IMR-90 (cell line): ENCODE measurements at regions not wholly inside any gene's neighbourhood (a gene's known extent, or its start where the extent isn't known, plus 50 kb on each side); places are given as distances from the start of the nearest gene placed in this dataset.

Experiments used
- ATAC-seq: fragments of 200-7000 bp; cut with Tn5 transposase; 2 replicates; pipeline ENCODE4 v1.9.1; 2020; ENCODE audit warnings: low read depth, mild to moderate bottlenecking, moderate library complexity
- BruUV-seq: library from RNA; stranded (reverse); fragments of 400-500 nt; replicated peaks from 2 replicates; lab custom pipeline; 2021; lab: Mats Ljungman, UMichigan
- CTCF ChIA-PET: fragments of 300-600 bp; formaldehyde crosslinking; extraction: SDS; loops from one replicate; lab custom pipeline; 2021; ENCODE audit warnings: antibody characterized with exemption; lab: Yijun Ruan, JAX
- POLR2A ChIA-PET: fragments of 300-600 bp; sonication (Branson Sonifier 250); formaldehyde crosslinking; loops from one replicate; lab custom pipeline; 2022; ENCODE audit warnings: antibody characterized with exemption; ENCODE audit not compliant: unreplicated experiment; lab: Charles Lee
- DNase-seq: peaks from one replicate; pipeline ENCODE4 v3.0.0; 2013
- H2AFZ ChIP-seq: replicated peaks from 2 replicates; pipeline ENCODE3; 2013; ENCODE audit warnings: low read length, mild to moderate bottlenecking; ENCODE audit not compliant: poor library complexity
- H2AK5ac ChIP-seq: 2 replicates; pipeline ENCODE4 v1.6.1; 2013; ENCODE audit warnings: low read depth, low read length, inconsistent platforms
- H2AK9ac ChIP-seq: replicated peaks from 2 replicates; pipeline ENCODE3; 2013; ENCODE audit warnings: mild to moderate bottlenecking, low read depth, low read length, moderate library complexity; ENCODE audit not compliant: poor library complexity
- H2BK120ac ChIP-seq: 2 replicates; pipeline ENCODE4 v1.6.1; 2013; ENCODE audit warnings: low read depth, low read length, inconsistent platforms
- H2BK15ac ChIP-seq: 3 replicates; pipeline ENCODE4 v1.6.1; 2013; ENCODE audit warnings: low read depth, low read length, inconsistent platforms
- H2BK20ac ChIP-seq: 2 replicates; pipeline ENCODE4 v1.6.1; 2013; ENCODE audit warnings: low read depth, mild to moderate bottlenecking, inconsistent platforms, low read length, moderate library complexity
- H2BK5ac ChIP-seq: 2 replicates; pipeline ENCODE4 v1.6.1; 2013; ENCODE audit warnings: mild to moderate bottlenecking, low read depth, low read length, inconsistent platforms; ENCODE audit not compliant: poor library complexity, severe bottlenecking
- H3K14ac ChIP-seq: replicated peaks from 2 replicates; pipeline ENCODE4 v1.6.1; 2013; ENCODE audit warnings: low read depth, low read length, inconsistent platforms
- H3K18ac ChIP-seq: 2 replicates; pipeline ENCODE4 v1.6.1; 2013; ENCODE audit warnings: low read depth, low read length, control low read depth
- H3K23ac ChIP-seq: 2 replicates; pipeline ENCODE4 v1.6.1; 2013; ENCODE audit warnings: low read depth, low read length, inconsistent platforms
- H3K27ac ChIP-seq: 2 replicates; pipeline ENCODE4 v1.5.1; 2013; ENCODE audit warnings: mild to moderate bottlenecking, control low read depth, low read length; ENCODE audit not compliant: insufficient read depth
- H3K27me3 ChIP-seq: 2 replicates; pipeline ENCODE4 v1.6.1; 2013; ENCODE audit warnings: low read length; ENCODE audit not compliant: control insufficient read depth, insufficient read depth
- H3K36me3 ChIP-seq: 2 replicates; pipeline ENCODE4 v1.6.1; 2013; ENCODE audit warnings: low read length, mixed read lengths; ENCODE audit not compliant: control insufficient read depth, insufficient read depth
- H3K4ac ChIP-seq: 2 replicates; pipeline ENCODE4 v1.6.1; 2013; ENCODE audit warnings: low read depth, low read length, inconsistent platforms
- H3K4me1 ChIP-seq: 2 replicates; pipeline ENCODE4 v1.6.1; 2013; ENCODE audit warnings: low read length, mixed read lengths; ENCODE audit not compliant: control insufficient read depth, insufficient read depth
- H3K4me2 ChIP-seq: 2 replicates; pipeline ENCODE4 v1.6.1; 2013; ENCODE audit warnings: low read depth, mild to moderate bottlenecking, control low read depth, low read length, moderate library complexity
- H3K4me3 ChIP-seq: 2 replicates; pipeline ENCODE4 v1.5.1; 2013; ENCODE audit warnings: low read depth, mild to moderate bottlenecking, control low read depth, low read length, moderate library complexity; ENCODE audit not compliant: insufficient read depth
- H3K56ac ChIP-seq: 2 replicates; pipeline ENCODE4 v1.6.1; 2013; ENCODE audit warnings: low read length, inconsistent platforms; ENCODE audit not compliant: insufficient read depth; ENCODE audit errors: extremely low read depth
- H3K79me1 ChIP-seq, 2 experiments: 2 replicates each; pipeline ENCODE4 v1.6.1; 2013; ENCODE audit warnings: low read length in 2 of 2, inconsistent platforms in 1 of 2, low read depth in 1 of 2
- H3K9ac ChIP-seq: 2 replicates; pipeline ENCODE4 v1.6.1; 2013; ENCODE audit warnings: low read depth, low read length, control low read depth
- H3K9me1 ChIP-seq: 2 replicates; pipeline ENCODE4 v1.6.1; 2013; ENCODE audit warnings: low read length, inconsistent platforms; ENCODE audit not compliant: insufficient read depth
- H3K9me3 ChIP-seq: 2 replicates; pipeline ENCODE4 v1.6.1; 2013; ENCODE audit warnings: low read length; ENCODE audit not compliant: control insufficient read depth, insufficient read depth
- H4K20me1 ChIP-seq: 2 replicates; pipeline ENCODE4 v1.6.1; 2013; ENCODE audit warnings: low read length, inconsistent platforms; ENCODE audit not compliant: insufficient read depth
- H4K5ac ChIP-seq: 2 replicates; pipeline ENCODE4 v1.6.1; 2013; ENCODE audit warnings: mild to moderate bottlenecking, low read depth, low read length, control low read depth
- H4K8ac ChIP-seq, 2 experiments: 2 replicates each; pipeline ENCODE4 v1.6.1; 2013; ENCODE audit warnings: low read depth in 2 of 2, low read length in 2 of 2, control low read depth in 1 of 2, inconsistent platforms in 1 of 2
- H4K91ac ChIP-seq: 2 replicates; pipeline ENCODE4 v1.6.1; 2013; ENCODE audit warnings: low read depth, low read length, inconsistent platforms; ENCODE audit not compliant: insufficient read depth
- CEBPB ChIP-seq: IDR thresholded peaks from 2 replicates; pipeline ENCODE4 v1.6.1; 2012; ENCODE audit warnings: low read depth, low read length, improper control_type of control experiment
- CTCF ChIP-seq: conservative IDR thresholded peaks from 2 replicates; pipeline ENCODE4 v1.5.1; 2012; ENCODE audit warnings: mild to moderate bottlenecking, low read depth, low read length, improper control_type of control experiment
- MXI1 ChIP-seq: IDR thresholded peaks from 2 replicates; pipeline ENCODE4 v1.6.1; 2012; ENCODE audit warnings: low read depth, mild to moderate bottlenecking, low read length, moderate library complexity, borderline replicate concordance
- POLR2A ChIP-seq: IDR thresholded peaks from 2 replicates; pipeline ENCODE4 v1.6.1; 2012; ENCODE audit warnings: mild to moderate bottlenecking, low read depth, low read length
- RCOR1 ChIP-seq: IDR thresholded peaks from 2 replicates; pipeline ENCODE4 v1.6.1; 2012; ENCODE audit warnings: mild to moderate bottlenecking, low read length, improper control_type of control experiment; ENCODE audit not compliant: insufficient replicate concordance
- WGBS, 2 experiments: methylation state at CpG; one replicate each; pipeline versions ENCODE4 v1.1.5 to v1.1.7; 2013; ENCODE audit warnings: missing lambda C conversion rate in 2 of 2; ENCODE audit not compliant: insufficient read length in 1 of 2; ENCODE audit errors: extremely low coverage in 2 of 2; 5-methylcytosine and 5-hydroxymethylcytosine counted together
- dilution Hi-C: fragments of 300-500 bp; cut with HindIII; formaldehyde crosslinking; loops from one replicate; pipeline ENCODE4 v1.14.3; 2018; ENCODE audit warnings: low sequenced_read_pairs; ENCODE audit not compliant: unreplicated experiment
- in situ Hi-C: fragments of 300-500 bp; cut with MboI; formaldehyde crosslinking; loops from 3 replicates; pipeline ENCODE4 v1.14.3; 2019; ENCODE audit warnings: low sequenced_read_pairs, inconsistent platforms, mixed read lengths
- intact Hi-C: fragments of 100-400 bp; cut with micrococcal nuclease; formaldehyde crosslinking; loops from 2 replicates; pipeline ENCODE4 v1.10.0; 2022
- TF ChIP-seq, protein P1 (sequence below): fragments of 150-350 bp; IDR thresholded peaks from 2 replicates; pipeline ENCODE4 v1.6.1; 2016; ENCODE audit warnings: low read depth, mild to moderate bottlenecking, low read length, moderate library complexity, borderline replicate concordance
- TF ChIP-seq, protein P2 (sequence below): fragments of 150-350 bp; IDR thresholded peaks from 2 replicates; pipeline ENCODE4 v1.6.1; 2017; ENCODE audit warnings: mild to moderate bottlenecking, antibody characterized with exemption, low read length, low read depth

DNA sequence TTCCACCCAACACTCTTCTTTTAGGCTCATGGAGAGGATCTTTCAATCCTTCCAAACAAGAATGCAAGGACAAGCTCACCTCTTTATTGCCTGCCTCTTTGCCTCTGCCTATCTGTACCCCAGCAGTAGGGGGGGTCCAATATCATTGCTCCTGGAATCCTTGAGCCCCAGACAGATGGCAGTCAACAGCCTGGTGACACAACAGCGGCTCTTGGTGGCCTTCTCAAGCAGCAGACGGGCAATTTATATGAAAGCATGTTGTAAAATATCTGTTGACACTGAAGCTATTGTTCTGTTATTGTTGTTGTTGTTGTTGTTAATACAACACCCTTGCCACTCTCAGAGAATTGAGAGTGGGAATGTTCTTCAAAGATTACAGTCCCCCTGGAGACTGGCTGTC, 480.0 kb upstream of the CADM1 start:
- H4K5ac ChIP-seq, result no peak overlapping the region

More for the DNA sequence above, 480.0 kb upstream of the CADM1 start:
- no peak overlapping the region for H2BK15ac ChIP-seq
- TF ChIP-seq, protein P1, sequence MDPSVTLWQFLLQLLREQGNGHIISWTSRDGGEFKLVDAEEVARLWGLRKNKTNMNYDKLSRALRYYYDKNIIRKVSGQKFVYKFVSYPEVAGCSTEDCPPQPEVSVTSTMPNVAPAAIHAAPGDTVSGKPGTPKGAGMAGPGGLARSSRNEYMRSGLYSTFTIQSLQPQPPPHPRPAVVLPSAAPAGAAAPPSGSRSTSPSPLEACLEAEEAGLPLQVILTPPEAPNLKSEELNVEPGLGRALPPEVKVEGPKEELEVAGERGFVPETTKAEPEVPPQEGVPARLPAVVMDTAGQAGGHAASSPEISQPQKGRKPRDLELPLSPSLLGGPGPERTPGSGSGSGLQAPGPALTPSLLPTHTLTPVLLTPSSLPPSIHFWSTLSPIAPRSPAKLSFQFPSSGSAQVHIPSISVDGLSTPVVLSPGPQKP, result no peak
- no peak for TF ChIP-seq RCOR1
- no peak for TF ChIP-seq CTCF
- no peak for TF ChIP-seq CEBPB
- TF ChIP-seq MXI1, result no peak
- no peak for TF ChIP-seq POLR2A
- TF ChIP-seq, protein P2, sequence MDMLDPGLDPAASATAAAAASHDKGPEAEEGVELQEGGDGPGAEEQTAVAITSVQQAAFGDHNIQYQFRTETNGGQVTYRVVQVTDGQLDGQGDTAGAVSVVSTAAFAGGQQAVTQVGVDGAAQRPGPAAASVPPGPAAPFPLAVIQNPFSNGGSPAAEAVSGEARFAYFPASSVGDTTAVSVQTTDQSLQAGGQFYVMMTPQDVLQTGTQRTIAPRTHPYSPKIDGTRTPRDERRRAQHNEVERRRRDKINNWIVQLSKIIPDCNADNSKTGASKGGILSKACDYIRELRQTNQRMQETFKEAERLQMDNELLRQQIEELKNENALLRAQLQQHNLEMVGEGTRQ, result no peak
- WGBS, 2 experiments, result no CpG with 5 or more reads among the region's 2 CpGs
- H3K27me3 ChIP-seq, result no peaks in the 10 kb centered on the region
- H2BK5ac ChIP-seq, result no peak overlapping the region
- no peak overlapping the region for H3K56ac ChIP-seq
- no peak overlapping the region for H3K27ac ChIP-seq
- H3K36me3 ChIP-seq, result no peaks in the 10 kb centered on the region
- no peak overlapping the region for H3K4me2 ChIP-seq
- H2BK120ac ChIP-seq, result no peak overlapping the region
- no peaks in the 10 kb centered on the region for H3K9me1 ChIP-seq
- no peak overlapping the region for H2AK9ac ChIP-seq
- dilution Hi-C loops, result no loop called here
- no peak overlapping the region for H4K8ac ChIP-seq
- H3K14ac ChIP-seq, result no peak overlapping the region
- POLR2A ChIA-PET, result no interaction called here
- H3K79me1 ChIP-seq, result no peaks in the 10 kb centered on the region
- H4K20me1 ChIP-seq, result no peaks in the 10 kb centered on the region
- no peaks in the 10 kb centered on the region for H3K4me1 ChIP-seq
- CTCF ChIA-PET, result interaction anchor here (0.6 kb wide), 1 partner anchor 458 kb away, joined by 3 read pairs; no protein-coding TSS in a partner anchor
- no peak overlapping the region for H2AFZ ChIP-seq
- in situ Hi-C loops, result no loop called here
- no peak overlapping the region for H3K18ac ChIP-seq
- no peak overlapping the region for H2BK20ac ChIP-seq
- H3K9me3 ChIP-seq, result peaks cover 2% of the 10 kb centered on the region; the same call in 1 of the 2 replicates
- intact Hi-C loops, result no loop called here
- H3K4ac ChIP-seq, result no peak overlapping the region
- no peak overlapping the region for H4K91ac ChIP-seq
- H2AK5ac ChIP-seq, result no peak overlapping the region
- no peak overlapping the region for H3K9ac ChIP-seq
- no peak overlapping the region for H3K4me3 ChIP-seq
- DNase-seq (no peak), ATAC-seq (no peak)
- BruUV-seq, result no TSS peak
- no peak overlapping the region for H3K23ac ChIP-seq
